ENCODE measurements at regions not wholly inside any gene's neighbourhood (a gene's known extent, or its start where the extent isn't known, plus 50 kb on each side); places are given as distances from the start of the nearest gene placed in this dataset.
A peak's percentile ranks its signal among the peaks of the same experiment; 100 is the strongest.

DNA sequence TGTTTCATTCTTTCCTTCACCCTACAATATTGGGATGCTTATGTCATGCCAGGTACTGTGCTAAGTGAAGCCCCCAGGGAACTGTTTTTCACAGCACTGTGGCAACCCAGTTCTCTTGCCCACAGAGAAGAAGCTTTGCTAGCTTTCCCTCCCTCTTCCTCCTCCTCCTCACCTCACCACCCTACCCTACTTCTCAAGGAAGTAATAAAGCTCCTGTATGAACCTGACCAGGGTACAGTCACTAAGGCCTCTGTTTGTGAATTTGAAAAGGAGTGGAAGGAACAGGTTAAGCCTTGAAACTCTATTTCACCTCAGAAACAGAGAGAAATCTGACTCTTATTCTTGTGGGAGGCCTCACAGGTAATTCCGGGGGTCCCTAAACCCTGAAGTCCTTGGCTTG lies 219.4 kb upstream of the RADX start:
- Histone ChIP-seq H3K9me3 (no peaks in the 10 kb centered on the region), H3K4me3 (no peak overlapping the region), H3K27me3 (no peaks in the 10 kb centered on the region), H3K36me3 (ENCODE audit: low read depth, missing control alignments) (no peaks in the 10 kb centered on the region), H3K27ac (no peak overlapping the region), H3K4me1 (no peaks in the 10 kb centered on the region)
- TF ChIP-seq POLR2A (IDR thresholded peaks at IDR 0.05) (no peak), CTCF (IDR thresholded peaks at IDR 0.05) (no peak)
- intact Hi-C loops (cut with DNase I; ENCODE audit: low total_unique reads) = no loop called here
- 55% methylated on average over 1 of the region's 1 CpG; no CpG with 5 or more reads in 1 of the 2 donors for WGBS, 2 donors
- DNase-seq = no peak

- TF ChIP-seq POLR2A (IDR thresholded peaks at IDR 0.05) (no peak), CTCF (IDR thresholded peaks at IDR 0.05) (peak in 1 of 3 experiments; percentile 16)
- Histone ChIP-seq H3K27ac (no peak overlapping the region), H3K27me3 (no peaks in the 10 kb centered on the region), H3K36me3 (ENCODE audit: low read depth, missing control alignments) (no peaks in the 10 kb centered on the region), H3K9me3 (no peaks in the 10 kb centered on the region), H3K4me1 (no peaks in the 10 kb centered on the region), H3K4me3 (no peak overlapping the region)
- intact Hi-C loops (cut with DNase I; ENCODE audit: low total_unique reads) = no loop called here
- no peak for DNase-seq
Observed at GRCh38 chrX:106397788-106398538, 213.8 kb upstream of the RADX start.

DNA sequence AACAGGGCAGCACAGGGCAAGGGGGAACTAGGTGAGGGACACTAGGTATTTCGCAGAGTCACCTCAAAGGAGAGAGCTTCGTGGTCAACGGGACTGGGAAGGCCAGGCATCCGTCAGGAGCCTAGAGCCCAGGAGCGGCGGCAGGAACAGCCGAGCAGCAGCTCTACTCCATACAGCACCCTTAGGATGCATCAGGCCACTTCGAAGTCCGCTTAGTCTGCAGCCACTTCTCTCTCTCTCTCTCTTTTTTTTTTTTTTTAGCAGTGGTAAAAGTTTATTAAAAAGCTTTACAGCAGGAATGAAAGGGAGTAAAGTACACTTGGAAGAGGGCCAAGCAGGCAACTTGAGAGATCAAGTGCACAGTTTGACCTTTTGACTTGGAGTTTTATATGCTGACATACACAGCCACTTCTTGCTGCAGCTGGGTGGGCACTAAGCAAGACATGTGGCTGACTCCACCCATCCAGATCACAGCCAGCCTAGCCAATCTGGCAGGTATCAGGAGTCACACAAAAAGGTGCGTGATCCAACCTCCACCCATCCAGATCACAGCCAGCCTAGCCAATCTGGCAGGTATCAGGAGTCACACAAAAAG lies 209.7 kb upstream of the RADX start:
- DNase-seq = no peak
- H3K36me3 ChIP-seq (ENCODE audit: low read depth, missing control alignments) = no peaks in the 10 kb centered on the region
- no peak overlapping the region for H3K4me3 ChIP-seq
- intact Hi-C loops (cut with DNase I; ENCODE audit: low total_unique reads) = no loop called here
- no peak overlapping the region for H3K27ac ChIP-seq
- 88 to 89% methylated on average over 5 to 10 of the region's 10 CpGs for WGBS, 2 donors
- H3K9me3 ChIP-seq = no peaks in the 10 kb centered on the region
- H3K4me1 ChIP-seq = no peaks in the 10 kb centered on the region
- no peak for TF ChIP-seq POLR2A (IDR thresholded peaks at IDR 0.05)
- TF ChIP-seq CTCF (IDR thresholded peaks at IDR 0.05) = no peak
- H3K27me3 ChIP-seq = no peaks in the 10 kb centered on the region

DNA sequence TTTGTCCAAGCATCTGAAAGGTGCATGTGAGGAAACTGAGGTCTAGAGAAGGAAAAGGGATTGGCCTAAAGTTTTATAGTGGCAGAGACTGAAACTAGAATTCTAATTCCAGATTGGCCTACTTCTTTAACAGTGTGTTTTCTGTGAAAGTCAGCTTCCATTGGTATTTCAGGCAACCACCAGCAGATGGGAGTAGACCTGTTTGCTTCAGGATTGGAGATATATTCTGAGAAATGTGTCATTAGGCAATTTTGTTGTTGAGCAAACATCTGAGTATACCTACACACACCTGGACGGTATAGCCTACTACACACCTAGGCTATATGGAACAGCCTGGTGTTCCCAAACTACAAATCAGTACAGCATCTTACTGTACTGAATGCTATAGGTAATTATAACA lies 207.3 kb upstream of the RADX start:
- no peak for TF ChIP-seq POLR2A (IDR thresholded peaks at IDR 0.05)
- TF ChIP-seq CTCF (IDR thresholded peaks at IDR 0.05) = no peak
- intact Hi-C loops (cut with DNase I; ENCODE audit: low total_unique reads) = no loop called here
- no peaks in the 10 kb centered on the region for H3K27me3 ChIP-seq
- WGBS, 2 donors = 78 to 80% methylated on average over 1 of the region's 1 CpG
- no peaks in the 10 kb centered on the region for H3K9me3 ChIP-seq
- no peaks in the 10 kb centered on the region for H3K36me3 ChIP-seq (ENCODE audit: low read depth, missing control alignments)
- H3K4me1 ChIP-seq = no peaks in the 10 kb centered on the region
- no peak overlapping the region for H3K27ac ChIP-seq
- no peak for DNase-seq
- H3K4me3 ChIP-seq = no peak overlapping the region

Measured in testis (tissue), 2 donors.